Choroid plexus epithelial cell (primary cell): ENCODE measurements at regions not wholly inside any gene's neighbourhood (a gene's known extent, or its start where the extent isn't known, plus 50 kb on each side); places are given as distances from the start of the nearest gene placed in this dataset.

Experiments
- DNase-seq: peaks from one replicate; pipeline ENCODE4 v3.0.0-alpha.2; 2010; ENCODE audit warnings: low read depth
- H3K4me3 ChIP-seq: 2 replicates; pipeline ENCODE4 v1.5.1; 2011; ENCODE audit warnings: low read depth, mild to moderate bottlenecking, control low read depth, low read length, moderate library complexity
- CTCF ChIP-seq: conservative IDR thresholded peaks from 2 replicates; pipeline ENCODE4 v1.5.1; 2011; ENCODE audit warnings: low read depth, mild to moderate bottlenecking, control low read depth, inconsistent platforms, low read length, moderate library complexity

DNA sequence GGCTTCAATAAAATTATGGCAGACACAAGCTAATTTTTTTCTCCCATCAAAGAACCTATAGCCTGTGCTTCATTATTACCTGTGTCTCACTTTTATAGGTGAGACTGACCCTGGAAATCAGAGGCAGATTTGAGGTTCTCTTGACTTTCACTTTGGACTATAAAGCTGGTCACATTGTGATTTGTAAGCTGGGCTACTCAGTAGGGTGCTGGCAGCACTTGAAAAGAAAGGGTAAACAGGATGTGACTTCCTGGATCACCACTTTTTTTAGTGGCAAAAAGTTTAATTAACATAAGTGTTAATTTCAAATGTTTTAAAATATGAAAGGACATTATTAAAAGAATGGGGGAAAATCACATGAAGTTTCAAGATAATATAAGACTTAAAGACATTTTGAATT, 50.6 kb upstream of the GATB start:
- DNase-seq, result peak; percentile 15
- H3K4me3 ChIP-seq, result no peak overlapping the region
- no peak for TF ChIP-seq CTCF
